HCT116 (cell line): ENCODE measurements at regions not wholly inside any gene's neighbourhood (a gene's known extent, or its start where the extent isn't known, plus 50 kb on each side); places are given as distances from the start of the nearest gene placed in this dataset.
A peak's percentile ranks its signal among the peaks of the same experiment; 100 is the strongest.

Experiments
- ATAC-seq: fragments of 200-7000 bp; cut with Tn5 transposase; 2 replicates; pipeline ENCODE4 v1.9.1; 2020; ENCODE audit warnings: mild to moderate bottlenecking, moderate library complexity
- BruUV-seq: library from RNA; stranded (reverse); fragments of 400-500 nt; replicated peaks from 2 replicates; lab custom pipeline; 2021; lab: Mats Ljungman, UMichigan
- CTCF ChIA-PET: fragments of 300-600 bp; sonication (Branson Sonifier 250); formaldehyde crosslinking; loops from one replicate; lab custom pipeline; 2021; ENCODE audit warnings: antibody characterized with exemption; lab: Charles Lee
- POLR2A ChIA-PET: fragments of 300-600, 350-600 bp; sonication (Branson Sonifier 250); formaldehyde crosslinking; loops from one replicate; lab custom pipeline; 2021; ENCODE audit warnings: antibody characterized with exemption; lab: Charles Lee
- RAD21 ChIA-PET, 2 experiments: fragments of 300-600 bp; sonication (Branson Sonifier 250); formaldehyde crosslinking; loops; one replicate each; lab custom pipeline; 2023; ENCODE audit warnings: low total read pairs in 2 of 2; ENCODE audit not compliant: uncharacterized antibody in 2 of 2, unreplicated experiment in 2 of 2, low non-redundant PET in 1 of 2; lab: Charles Lee
- DNase-seq: peaks from one replicate; pipeline ENCODE4 v3.0.0-alpha.2; 2010; ENCODE audit warnings: low read depth, low spot score
- H2AFZ ChIP-seq: fragments of 200-600 bp; shearing (Covaris generic), sonication (generic); 2 replicates; pipeline ENCODE4 v1.6.1; 2017; ENCODE audit warnings: low read depth, mixed run types, mixed read lengths, antibody characterized with exemption, low read length; ENCODE audit not compliant: poor library complexity, severe bottlenecking
- H3K27ac ChIP-seq: 2 replicates; pipeline ENCODE4 v1.5.1; 2012; ENCODE audit warnings: low read depth, low read length
- H3K27me3 ChIP-seq: fragments of 200-600 bp; sonication (generic); 2 replicates; pipeline ENCODE4 v1.6.1; 2016; ENCODE audit warnings: mixed run types, low read length, mixed read lengths; ENCODE audit not compliant: insufficient read depth
- H3K36me3 ChIP-seq, 2 experiments: fragments of 200-500 bp in 1 of 2; fragments of 200-600 bp in 1 of 2; sonication (Bioruptor generic) in 1 of 2; sonication (generic) in 1 of 2; 2 replicates each; pipeline versions ENCODE4 v1.5.1 to v1.6.1; 2014 to 2016; ENCODE audit warnings: low read length in 2 of 2, inconsistent platforms in 1 of 2, mixed read lengths in 1 of 2, mixed run types in 1 of 2; ENCODE audit not compliant: insufficient read depth in 2 of 2, control insufficient read depth in 1 of 2
- H3K4me1 ChIP-seq, 2 experiments: fragments of 200-600 bp in 1 of 2; sonication (generic) in 1 of 2; 2 replicates each; pipeline versions ENCODE4 v1.5.1 to v1.6.1; 2012 to 2017; ENCODE audit warnings: low read length in 2 of 2, inconsistent platforms in 1 of 2, mild to moderate bottlenecking in 1 of 2, mixed read lengths in 1 of 2, mixed run types in 1 of 2, moderate library complexity in 1 of 2; ENCODE audit not compliant: insufficient read depth in 2 of 2, control insufficient read depth in 1 of 2
- H3K4me2 ChIP-seq: fragments of 200-600 bp; sonication (generic); 2 replicates; pipeline ENCODE4 v1.6.1; 2017; ENCODE audit warnings: mixed run types, low read length, mixed read lengths
- H3K4me3 ChIP-seq, 2 experiments: fragments of 200-600 bp in 1 of 2; sonication (generic) in 1 of 2; replicated peaks in 1 of 2; 2 replicates each; pipeline ENCODE4 v1.5.1; 2011 to 2016; ENCODE audit warnings: low read length in 2 of 2, control low read depth in 1 of 2, low read depth in 1 of 2, mild to moderate bottlenecking in 1 of 2, mixed read lengths in 1 of 2, mixed run types in 1 of 2
- H3K79me2 ChIP-seq: fragments of 200-600 bp; sonication (generic); 2 replicates; pipeline ENCODE4 v1.6.1; 2017; ENCODE audit warnings: mild to moderate bottlenecking, mixed run types, low read length, moderate library complexity, mixed read lengths; ENCODE audit not compliant: insufficient read depth
- H3K9ac ChIP-seq: fragments of 200-600 bp; sonication (generic); 2 replicates; pipeline ENCODE4 v1.6.1; 2016; ENCODE audit warnings: low read length, mixed read lengths
- H3K9me2 ChIP-seq: fragments of 200-600 bp; sonication (generic), shearing (Covaris generic); 2 replicates; pipeline ENCODE4 v1.6.1; 2017; ENCODE audit warnings: mixed run types, mild to moderate bottlenecking, moderate library complexity; ENCODE audit not compliant: insufficient read depth
- H3K9me3 ChIP-seq, 2 experiments: fragments of 200-500 bp in 1 of 2; fragments of 200-600 bp in 1 of 2; sonication (Bioruptor generic) in 1 of 2; sonication (generic) in 1 of 2; 2 replicates each; pipeline ENCODE4 v1.6.1; 2014 to 2017; ENCODE audit warnings: low read length in 2 of 2, mixed read lengths in 2 of 2, inconsistent platforms in 1 of 2, low read depth in 1 of 2, mild to moderate bottlenecking in 1 of 2, mixed run types in 1 of 2, moderate library complexity in 1 of 2; ENCODE audit not compliant: control insufficient read depth in 1 of 2, insufficient read depth in 1 of 2
- H4K20me1 ChIP-seq: fragments of 200-600 bp; sonication (generic), shearing (Covaris generic); 2 replicates; pipeline ENCODE4 v1.6.1; 2017; ENCODE audit warnings: mixed run types, mild to moderate bottlenecking, moderate library complexity; ENCODE audit not compliant: insufficient read depth
- CBX3 ChIP-seq: IDR thresholded peaks from 2 replicates; pipeline ENCODE4 v1.6.1; 2012; ENCODE audit warnings: low read depth
- CEBPB ChIP-seq: IDR thresholded peaks from 2 replicates; pipeline ENCODE4 v1.6.1; 2012; ENCODE audit warnings: low read depth
- EZH2 ChIP-seq: fragments of 200-600 bp; sonication (generic); IDR thresholded peaks from 2 replicates; pipeline ENCODE4 v1.6.1; 2017; ENCODE audit warnings: antibody characterized with exemption, mixed run types
- EZH2phosphoT487 ChIP-seq: fragments of 200-600 bp; IDR thresholded peaks from 2 replicates; pipeline ENCODE4 v1.6.1; 2018; ENCODE audit warnings: antibody characterized with exemption, borderline replicate concordance
- JUND ChIP-seq: IDR thresholded peaks from 2 replicates; pipeline ENCODE4 v1.6.1; 2012
- POLR2A ChIP-seq: IDR thresholded peaks from 2 replicates; pipeline ENCODE4 v1.7.0; 2011; ENCODE audit warnings: borderline replicate concordance; ENCODE audit not compliant: insufficient read depth, insufficient read length; ENCODE audit errors: extremely low read depth
- RAD21 ChIP-seq: IDR thresholded peaks from 2 replicates; pipeline ENCODE4 v1.6.1; 2012; ENCODE audit warnings: low read depth, mild to moderate bottlenecking
- SIN3A ChIP-seq: IDR thresholded peaks from 2 replicates; pipeline ENCODE4 v1.6.1; 2012; ENCODE audit warnings: low read depth
- SP1 ChIP-seq: IDR thresholded peaks from 2 replicates; pipeline ENCODE4 v1.6.1; 2012; ENCODE audit warnings: low read depth
- intact Hi-C: fragments of 100-400 bp; cut with micrococcal nuclease; formaldehyde crosslinking; loops from 2 replicates; pipeline ENCODE4 v1.10.0; 2022
- TF ChIP-seq, protein P1 (sequence below), 3 experiments: fragments of 200-600 bp in 1 of 3; sonication (generic) in 1 of 3; IDR thresholded peaks in 2 of 3; conservative IDR thresholded peaks in 1 of 3; 2 replicates each; pipeline ENCODE4 v1.5.1; 2012 to 2017; ENCODE audit warnings: low read depth in 2 of 3, low read length in 2 of 3, antibody characterized with exemption in 1 of 3, borderline replicate concordance in 1 of 3, control low read depth in 1 of 3, mild to moderate bottlenecking in 1 of 3, mixed read lengths in 1 of 3, mixed run types in 1 of 3, moderate library complexity in 1 of 3; ENCODE audit not compliant: insufficient read depth in 1 of 3
- TF ChIP-seq, protein P2 (sequence below): IDR thresholded peaks from 2 replicates; pipeline ENCODE4 v1.6.1; 2011; ENCODE audit warnings: mild to moderate bottlenecking, low read length, moderate library complexity; ENCODE audit not compliant: insufficient replicate concordance; ENCODE audit errors: extremely low read depth
- TF ChIP-seq, protein P3 (sequence below): IDR thresholded peaks from 2 replicates; pipeline ENCODE4 v1.6.1; 2012; ENCODE audit warnings: low read depth

DNA sequence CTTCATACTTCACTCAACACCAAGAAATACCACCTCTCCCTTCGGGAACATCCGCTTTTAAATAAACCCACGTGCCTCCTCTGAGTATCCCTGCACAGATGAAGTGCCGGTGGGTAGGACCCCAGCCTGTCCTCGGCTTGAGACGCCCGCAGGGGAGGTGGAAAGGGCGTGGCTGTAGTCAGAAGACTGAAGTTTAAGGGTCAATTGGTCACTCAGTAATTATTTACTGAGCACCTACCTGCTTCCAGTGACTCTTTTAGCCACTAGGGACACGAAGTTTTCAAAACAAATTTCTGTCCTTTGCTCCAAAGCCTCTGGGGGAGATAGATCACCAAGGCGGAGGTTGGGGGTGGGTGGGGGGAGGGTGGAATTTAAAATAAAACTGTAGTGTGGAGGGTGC, 309.4 kb downstream of the VRK1 start:
- Histone ChIP-seq H3K27ac (peak overlapping the region; percentile 85), H2AFZ (no peak overlapping the region), H3K4me1 (peaks cover 24 to 58% of the 10 kb centered on the region in 2 experiments), H3K4me3 (peak overlapping the region; percentile 19 to 44), H3K9ac (peak overlapping the region; percentile 77), H3K79me2 (no peaks in the 10 kb centered on the region), H3K9me3 (peaks cover 0 to 15% of the 10 kb centered on the region in 2 experiments; a peak in 1 of 4 replicates), H3K36me3 (peaks cover 0 to 5% of the 10 kb centered on the region in 2 experiments; a peak in 1 of 4 replicates), H3K27me3 (no peaks in the 10 kb centered on the region), H4K20me1 (no peaks in the 10 kb centered on the region), H3K9me2 (no peaks in the 10 kb centered on the region), H3K4me2 (peak overlapping the region; percentile 82)
- ChIA-PET RAD21 (no interaction called here), CTCF (interaction anchor here (0.8 to 1.5 kb wide), 3 partner anchors 9 to 73 kb away, joined by 3 to 5 read pairs (median 4); no protein-coding TSS in a partner anchor), POLR2A (interaction anchor here (0.9 to 1.7 kb wide), 3 partner anchors 10 to 29 kb away, joined by 5 read pairs; no protein-coding TSS in a partner anchor)
- intact Hi-C loops, result no loop called here
- ATAC-seq, result peak; percentile 59
- no TSS peak for BruUV-seq
- peak; percentile 35 for DNase-seq
- TF ChIP-seq, protein P1, sequence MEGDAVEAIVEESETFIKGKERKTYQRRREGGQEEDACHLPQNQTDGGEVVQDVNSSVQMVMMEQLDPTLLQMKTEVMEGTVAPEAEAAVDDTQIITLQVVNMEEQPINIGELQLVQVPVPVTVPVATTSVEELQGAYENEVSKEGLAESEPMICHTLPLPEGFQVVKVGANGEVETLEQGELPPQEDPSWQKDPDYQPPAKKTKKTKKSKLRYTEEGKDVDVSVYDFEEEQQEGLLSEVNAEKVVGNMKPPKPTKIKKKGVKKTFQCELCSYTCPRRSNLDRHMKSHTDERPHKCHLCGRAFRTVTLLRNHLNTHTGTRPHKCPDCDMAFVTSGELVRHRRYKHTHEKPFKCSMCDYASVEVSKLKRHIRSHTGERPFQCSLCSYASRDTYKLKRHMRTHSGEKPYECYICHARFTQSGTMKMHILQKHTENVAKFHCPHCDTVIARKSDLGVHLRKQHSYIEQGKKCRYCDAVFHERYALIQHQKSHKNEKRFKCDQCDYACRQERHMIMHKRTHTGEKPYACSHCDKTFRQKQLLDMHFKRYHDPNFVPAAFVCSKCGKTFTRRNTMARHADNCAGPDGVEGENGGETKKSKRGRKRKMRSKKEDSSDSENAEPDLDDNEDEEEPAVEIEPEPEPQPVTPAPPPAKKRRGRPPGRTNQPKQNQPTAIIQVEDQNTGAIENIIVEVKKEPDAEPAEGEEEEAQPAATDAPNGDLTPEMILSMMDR (IDR thresholded peaks at IDR 0.05 in 2 of 3, conservative IDR thresholded peaks at IDR 0.05 in 1 of 3; ENCODE audit: borderline replicate concordance in 1 of 3, insufficient read depth in 1 of 3, low read depth in 2 of 3, low read length in 2 of 3), result peak in 2 of 3 experiments; percentile 22 to 24; a peak in 3 of 6 replicates
- TF ChIP-seq POLR2A, result no peak
- TF ChIP-seq, all 23 proteins: peak for 1

DNA sequence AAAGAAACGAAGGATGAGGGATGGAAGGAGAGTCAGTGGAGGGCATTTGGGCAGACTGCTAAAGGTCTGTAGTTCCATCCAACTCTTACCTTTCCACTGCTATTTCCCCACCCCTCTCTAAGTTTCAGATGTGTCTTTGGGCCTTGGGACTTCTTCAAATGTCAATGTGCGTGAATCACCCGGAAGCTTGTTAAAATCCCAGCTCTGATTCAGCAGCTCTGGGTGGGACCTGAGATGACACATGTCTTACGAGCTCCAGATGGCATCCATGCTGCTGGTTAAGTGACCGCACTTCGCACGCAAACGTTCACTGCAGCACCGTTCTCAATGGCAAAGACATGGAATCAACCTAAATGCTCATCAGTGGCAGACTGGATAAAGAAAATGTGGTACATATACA, 309.9 kb downstream of the VRK1 start:
- Histone ChIP-seq H3K36me3 (peaks cover 0 to 5% of the 10 kb centered on the region in 2 experiments; a peak in 1 of 4 replicates), H3K9ac (peak overlapping the region; percentile 77), H3K4me3 (peak overlapping the region; percentile 19 to 44; a peak in 2 of 4 replicates), H4K20me1 (no peaks in the 10 kb centered on the region), H3K9me2 (no peaks in the 10 kb centered on the region), H3K79me2 (no peaks in the 10 kb centered on the region), H3K27ac (peak overlapping the region; percentile 85), H3K4me1 (peaks cover 24 to 63% of the 10 kb centered on the region in 2 experiments), H3K9me3 (peaks cover 0 to 15% of the 10 kb centered on the region in 2 experiments; a peak in 1 of 4 replicates), H3K27me3 (no peaks in the 10 kb centered on the region), H3K4me2 (peak overlapping the region; percentile 82), H2AFZ (no peak overlapping the region)
- DNase-seq, result peak; percentile 97
- no TSS peak for BruUV-seq
- POLR2A ChIA-PET, result interaction anchor here (0.9 to 1.7 kb wide), 4 partner anchors 9 to 67 kb away, joined by 3 to 5 read pairs (median 5); no protein-coding TSS in a partner anchor
- peak; percentile 80 for ATAC-seq
- intact Hi-C loops, result no loop called here
- CTCF ChIA-PET, result interaction anchor here (0.8 to 1.5 kb wide), 3 partner anchors 10 to 73 kb away, joined by 3 to 5 read pairs (median 4); no protein-coding TSS in a partner anchor
- RAD21 ChIA-PET, result no interaction called here
- TF ChIP-seq RAD21, result no peak
- TF ChIP-seq, protein P2, sequence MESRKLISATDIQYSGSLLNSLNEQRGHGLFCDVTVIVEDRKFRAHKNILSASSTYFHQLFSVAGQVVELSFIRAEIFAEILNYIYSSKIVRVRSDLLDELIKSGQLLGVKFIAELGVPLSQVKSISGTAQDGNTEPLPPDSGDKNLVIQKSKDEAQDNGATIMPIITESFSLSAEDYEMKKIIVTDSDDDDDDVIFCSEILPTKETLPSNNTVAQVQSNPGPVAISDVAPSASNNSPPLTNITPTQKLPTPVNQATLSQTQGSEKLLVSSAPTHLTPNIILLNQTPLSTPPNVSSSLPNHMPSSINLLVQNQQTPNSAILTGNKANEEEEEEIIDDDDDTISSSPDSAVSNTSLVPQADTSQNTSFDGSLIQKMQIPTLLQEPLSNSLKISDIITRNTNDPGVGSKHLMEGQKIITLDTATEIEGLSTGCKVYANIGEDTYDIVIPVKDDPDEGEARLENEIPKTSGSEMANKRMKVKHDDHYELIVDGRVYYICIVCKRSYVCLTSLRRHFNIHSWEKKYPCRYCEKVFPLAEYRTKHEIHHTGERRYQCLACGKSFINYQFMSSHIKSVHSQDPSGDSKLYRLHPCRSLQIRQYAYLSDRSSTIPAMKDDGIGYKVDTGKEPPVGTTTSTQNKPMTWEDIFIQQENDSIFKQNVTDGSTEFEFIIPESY, result peak; percentile 70
- no peak for TF ChIP-seq JUND
- TF ChIP-seq EZH2, result no peak
- no peak for TF ChIP-seq CBX3
- TF ChIP-seq POLR2A, result no peak
- no peak for TF ChIP-seq SP1
- no peak for TF ChIP-seq SIN3A
- TF ChIP-seq EZH2phosphoT487, result no peak
- TF ChIP-seq, protein P3, sequence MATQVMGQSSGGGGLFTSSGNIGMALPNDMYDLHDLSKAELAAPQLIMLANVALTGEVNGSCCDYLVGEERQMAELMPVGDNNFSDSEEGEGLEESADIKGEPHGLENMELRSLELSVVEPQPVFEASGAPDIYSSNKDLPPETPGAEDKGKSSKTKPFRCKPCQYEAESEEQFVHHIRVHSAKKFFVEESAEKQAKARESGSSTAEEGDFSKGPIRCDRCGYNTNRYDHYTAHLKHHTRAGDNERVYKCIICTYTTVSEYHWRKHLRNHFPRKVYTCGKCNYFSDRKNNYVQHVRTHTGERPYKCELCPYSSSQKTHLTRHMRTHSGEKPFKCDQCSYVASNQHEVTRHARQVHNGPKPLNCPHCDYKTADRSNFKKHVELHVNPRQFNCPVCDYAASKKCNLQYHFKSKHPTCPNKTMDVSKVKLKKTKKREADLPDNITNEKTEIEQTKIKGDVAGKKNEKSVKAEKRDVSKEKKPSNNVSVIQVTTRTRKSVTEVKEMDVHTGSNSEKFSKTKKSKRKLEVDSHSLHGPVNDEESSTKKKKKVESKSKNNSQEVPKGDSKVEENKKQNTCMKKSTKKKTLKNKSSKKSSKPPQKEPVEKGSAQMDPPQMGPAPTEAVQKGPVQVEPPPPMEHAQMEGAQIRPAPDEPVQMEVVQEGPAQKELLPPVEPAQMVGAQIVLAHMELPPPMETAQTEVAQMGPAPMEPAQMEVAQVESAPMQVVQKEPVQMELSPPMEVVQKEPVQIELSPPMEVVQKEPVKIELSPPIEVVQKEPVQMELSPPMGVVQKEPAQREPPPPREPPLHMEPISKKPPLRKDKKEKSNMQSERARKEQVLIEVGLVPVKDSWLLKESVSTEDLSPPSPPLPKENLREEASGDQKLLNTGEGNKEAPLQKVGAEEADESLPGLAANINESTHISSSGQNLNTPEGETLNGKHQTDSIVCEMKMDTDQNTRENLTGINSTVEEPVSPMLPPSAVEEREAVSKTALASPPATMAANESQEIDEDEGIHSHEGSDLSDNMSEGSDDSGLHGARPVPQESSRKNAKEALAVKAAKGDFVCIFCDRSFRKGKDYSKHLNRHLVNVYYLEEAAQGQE, result no peak
- TF ChIP-seq CEBPB, result no peak
